ENCODE measurements at regions not wholly inside any gene's neighbourhood (a gene's known extent, or its start where the extent isn't known, plus 50 kb on each side); places are given as distances from the start of the nearest gene placed in this dataset.
"Not testable (repeated sequence)": the region's sequence is repeated elsewhere in the genome, so short reads cannot be mapped to it uniquely, and the experiment has no call there.

DNA sequence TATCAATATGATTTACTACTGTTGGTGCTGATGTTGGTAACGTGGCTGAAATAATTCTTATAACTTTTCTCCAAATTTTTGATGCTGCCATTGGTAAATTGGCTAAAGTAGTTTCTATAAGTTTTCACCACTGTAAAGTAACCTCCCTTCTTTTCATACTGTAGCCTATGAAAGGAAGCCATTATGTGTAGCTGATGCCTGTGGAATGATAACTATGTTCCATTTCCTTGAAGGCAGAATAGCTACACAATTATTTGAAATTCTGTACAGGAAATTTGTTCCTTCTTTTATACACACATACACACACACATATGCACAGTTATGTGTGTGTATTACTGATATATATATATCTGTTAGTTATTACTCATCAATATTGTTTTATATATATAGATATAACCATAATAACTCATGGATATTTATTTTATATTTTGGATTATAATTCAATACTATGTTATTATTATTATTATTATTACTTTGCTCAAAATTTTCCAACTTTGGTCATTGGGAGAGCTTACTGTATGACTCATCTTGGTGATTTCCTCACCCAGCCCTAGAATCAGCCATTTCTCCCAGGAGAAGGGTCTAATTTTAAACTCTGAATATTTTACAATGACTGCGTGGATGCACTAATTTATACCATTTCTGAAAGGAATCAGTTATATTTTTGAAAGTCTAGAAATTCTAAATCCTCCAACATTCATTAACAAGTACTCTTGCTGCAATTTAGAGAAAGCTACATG is 1677.7 kb downstream of the SUCLG1 start:
- intact Hi-C loops (cut with micrococcal nuclease) = no loop called here

DNA sequence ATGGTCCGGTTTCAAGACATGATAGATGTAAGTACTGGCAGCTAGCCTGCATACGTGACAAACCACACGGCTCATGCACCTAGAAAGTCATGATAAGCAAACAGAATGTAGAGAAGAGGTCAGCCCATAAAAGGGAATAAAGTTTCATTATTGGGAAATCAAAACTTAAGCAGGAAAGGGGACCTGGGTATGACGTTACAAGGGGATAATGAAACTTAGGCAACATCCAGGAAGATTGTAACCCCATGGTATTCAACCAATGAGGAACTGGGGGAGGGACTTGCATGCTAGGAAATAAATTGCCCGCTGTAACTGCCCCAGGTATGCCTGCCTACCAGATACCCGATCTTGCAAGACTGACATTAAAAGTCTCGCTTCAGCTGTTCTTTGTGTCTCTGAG is 1679.0 kb downstream of the SUCLG1 start:
- intact Hi-C loops (cut with micrococcal nuclease) = no loop called here

DNA sequence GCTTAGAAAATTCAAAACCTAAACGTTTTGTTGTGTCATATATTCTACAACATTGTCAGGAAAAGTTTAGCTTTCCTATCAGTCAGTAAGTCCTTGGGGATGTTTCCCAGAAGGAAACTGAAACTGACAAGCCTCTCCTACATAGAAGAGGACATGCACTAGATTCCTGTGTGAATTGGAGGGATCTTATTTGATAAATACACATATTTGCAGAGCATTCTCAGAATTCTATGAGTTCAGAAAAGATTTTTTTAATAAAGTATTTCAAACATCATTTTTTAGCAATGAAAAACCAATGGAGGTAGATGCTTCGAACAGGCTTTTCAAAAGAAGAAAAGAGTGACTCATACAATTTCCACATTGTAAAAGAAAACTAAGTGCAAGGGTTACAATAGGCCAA is 1706.7 kb downstream of the SUCLG1 start:
- intact Hi-C loops (cut with micrococcal nuclease) = no loop called here

DNA sequence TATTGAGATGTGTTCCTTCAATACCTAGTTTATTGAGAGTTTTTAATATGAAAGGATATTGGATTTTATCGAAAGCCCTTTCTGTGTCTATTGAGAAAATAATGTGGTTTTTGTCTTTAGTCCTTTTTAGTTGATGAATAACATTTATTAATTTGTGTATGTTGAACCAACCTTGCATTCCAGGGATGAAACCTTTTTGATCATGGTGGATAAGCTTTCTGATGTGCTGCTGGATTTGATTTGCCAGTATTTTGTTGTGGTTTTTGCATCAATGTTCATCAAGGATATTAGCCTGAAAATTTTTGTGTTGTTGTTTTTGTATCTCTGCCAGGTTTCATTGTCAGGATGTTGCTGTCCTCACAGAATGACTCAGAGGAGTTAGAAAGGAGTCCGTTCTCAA is 1710.4 kb downstream of the SUCLG1 start:
- intact Hi-C loops (cut with micrococcal nuclease) = no loop called here

DNA sequence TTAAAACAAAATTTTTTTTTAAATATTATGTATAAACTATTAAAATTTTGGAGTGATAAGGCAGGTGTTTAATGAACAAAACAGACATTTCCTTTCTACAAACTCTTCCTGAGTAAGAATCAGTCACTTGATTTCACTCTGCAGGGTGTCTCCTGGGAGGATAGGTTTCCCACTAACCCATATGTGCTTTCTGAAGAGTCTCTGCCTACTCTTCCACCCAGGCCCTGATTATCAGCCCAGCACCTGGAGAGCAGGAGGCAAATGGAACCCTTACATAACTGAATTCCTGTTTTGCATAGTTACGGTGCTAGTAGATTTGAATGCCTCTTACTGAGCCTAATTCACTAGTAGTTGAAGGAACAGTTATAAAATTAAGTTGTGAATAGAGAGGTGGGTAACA is 1718.6 kb downstream of the SUCLG1 start:
- intact Hi-C loops (cut with micrococcal nuclease) = no loop called here

DNA sequence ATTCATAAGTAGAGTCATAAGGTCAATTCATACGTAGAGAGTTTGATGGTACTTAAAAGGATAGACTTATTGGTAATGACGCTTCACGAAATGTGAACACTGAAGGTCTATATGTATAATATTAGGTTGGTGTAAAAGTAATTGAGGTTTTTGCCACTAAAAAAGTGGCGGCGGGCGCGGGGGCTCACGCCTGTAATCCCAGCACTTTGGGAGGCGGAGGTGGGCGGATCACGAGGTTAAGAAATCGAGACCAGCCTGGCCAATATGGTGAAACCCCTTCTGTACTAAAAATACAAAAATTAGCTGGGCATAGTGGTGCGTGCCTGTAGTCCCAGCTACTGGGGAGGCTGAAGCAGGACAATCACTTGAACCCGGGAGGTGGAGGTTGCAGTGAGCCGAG is 1721.1 kb downstream of the SUCLG1 start:
- intact Hi-C loops (cut with micrococcal nuclease) = not testable (repeated sequence)

DNA sequence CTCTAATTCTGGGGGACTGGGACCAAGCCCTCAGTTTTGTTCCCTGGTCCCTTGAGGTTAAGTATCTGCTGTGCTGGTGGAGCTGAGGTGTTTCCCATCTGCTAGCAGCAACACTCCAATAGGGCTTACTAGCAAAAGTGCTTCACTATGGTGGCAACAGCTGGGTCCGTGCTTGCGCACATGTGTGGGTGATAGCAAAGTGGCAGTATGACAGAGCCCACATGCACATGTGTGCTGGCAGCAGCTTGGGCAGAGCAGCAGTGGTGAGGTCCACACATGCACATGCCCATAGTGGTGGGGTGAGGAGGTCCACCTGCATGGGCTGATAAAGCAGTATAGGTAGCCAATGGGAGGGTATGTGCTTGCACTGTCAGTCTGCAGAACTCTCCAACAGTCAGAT is 1723.7 kb downstream of the SUCLG1 start:
- intact Hi-C loops (cut with micrococcal nuclease) = no loop called here

DNA sequence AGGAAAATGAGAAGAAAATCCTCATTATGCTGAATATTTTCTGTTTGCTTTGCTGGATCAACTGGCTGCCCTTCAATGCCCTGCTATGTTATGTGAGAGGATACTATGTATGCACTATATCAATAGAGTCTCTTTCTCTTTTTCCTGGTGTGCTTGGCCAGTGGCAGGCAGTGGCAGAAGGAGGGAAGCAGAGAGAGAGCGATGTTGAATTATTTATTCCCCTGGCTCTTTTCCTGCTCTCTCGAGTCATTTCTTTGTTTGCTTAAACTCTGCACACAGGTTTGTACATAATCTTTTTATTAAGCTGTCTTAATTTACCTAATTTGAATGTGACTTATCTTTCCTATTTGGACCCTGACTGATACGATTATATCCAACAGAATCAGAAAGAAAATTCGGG is 1727.3 kb downstream of the SUCLG1 start:
- intact Hi-C loops (cut with micrococcal nuclease) = no loop called here

DNA sequence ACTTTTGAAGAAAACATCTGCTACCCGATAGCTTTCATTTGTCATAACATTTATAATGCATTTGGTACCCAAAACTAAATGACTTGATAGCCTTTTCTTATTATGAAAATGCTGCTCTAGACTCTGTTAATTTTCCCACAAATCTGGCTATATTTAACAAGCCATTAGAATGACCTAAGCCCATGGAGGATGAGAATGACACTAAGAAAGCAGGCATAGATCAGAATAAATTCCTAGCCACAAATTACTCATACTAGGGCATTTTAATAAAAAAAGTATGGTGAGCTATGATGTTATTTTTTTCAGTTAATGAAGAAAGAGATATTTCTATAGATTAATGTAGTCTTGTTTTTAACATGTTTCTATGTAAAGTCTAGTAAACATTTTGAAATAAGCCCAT is 1728.3 kb downstream of the SUCLG1 start:
- intact Hi-C loops (cut with micrococcal nuclease) = no loop called here

DNA sequence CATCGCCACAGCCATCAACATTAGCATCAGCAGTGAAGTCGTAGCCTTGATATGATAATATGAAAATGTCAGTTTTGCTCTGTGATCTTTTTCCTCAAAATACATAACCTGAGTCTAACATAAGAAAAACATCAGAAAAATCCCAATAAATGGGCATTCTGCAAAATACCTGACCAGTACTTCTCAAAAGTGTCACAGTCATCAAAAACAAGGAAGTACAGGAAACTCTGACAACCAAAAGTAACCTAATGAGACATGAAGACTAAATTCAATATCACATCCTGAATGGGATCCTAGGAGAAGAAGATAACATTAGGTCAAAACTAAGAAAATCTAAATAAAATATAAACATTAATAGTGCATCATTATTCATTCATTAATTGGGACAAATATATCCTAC is 1731.0 kb downstream of the SUCLG1 start:
- intact Hi-C loops (cut with micrococcal nuclease) = no loop called here

DNA sequence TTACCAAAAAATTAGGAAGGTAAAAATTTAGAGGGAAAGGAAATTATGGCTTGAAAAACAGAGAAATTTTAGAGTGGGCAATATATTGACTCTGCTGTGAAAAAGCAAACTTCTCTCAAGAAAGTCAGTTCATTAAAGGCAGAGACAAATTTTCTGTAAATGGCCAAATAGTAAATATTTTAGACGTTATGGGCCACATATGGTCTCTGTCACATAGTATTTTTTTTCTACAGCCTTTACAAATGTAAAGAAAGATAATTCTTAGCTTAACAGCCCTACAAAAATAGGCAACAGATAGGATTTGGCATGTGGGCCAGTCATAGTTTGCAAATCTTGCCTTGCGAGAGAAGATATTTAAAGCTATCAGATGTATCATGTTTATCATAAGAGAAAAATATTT is 1750.4 kb downstream of the SUCLG1 start:
- intact Hi-C loops (cut with micrococcal nuclease) = no loop called here

DNA sequence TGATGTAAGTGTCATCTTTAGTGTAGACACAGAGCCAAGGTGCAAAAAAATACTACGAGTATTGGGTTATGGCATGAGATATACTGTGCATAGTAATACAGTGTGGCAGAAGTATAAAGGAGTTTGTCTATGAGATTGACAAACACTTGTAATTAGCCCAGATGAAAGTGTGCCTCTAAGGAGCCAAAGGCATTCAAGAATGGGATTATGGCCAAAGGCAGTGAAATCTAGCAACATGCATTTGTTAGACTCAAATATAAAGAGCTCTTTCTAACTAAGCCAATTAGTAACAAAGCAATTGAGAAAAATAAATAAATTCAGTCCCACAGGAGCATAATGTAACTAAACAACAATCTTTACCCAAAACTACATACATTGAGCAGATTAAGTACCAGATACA is 1761.8 kb downstream of the SUCLG1 start:
- intact Hi-C loops (cut with micrococcal nuclease) = no loop called here

DNA sequence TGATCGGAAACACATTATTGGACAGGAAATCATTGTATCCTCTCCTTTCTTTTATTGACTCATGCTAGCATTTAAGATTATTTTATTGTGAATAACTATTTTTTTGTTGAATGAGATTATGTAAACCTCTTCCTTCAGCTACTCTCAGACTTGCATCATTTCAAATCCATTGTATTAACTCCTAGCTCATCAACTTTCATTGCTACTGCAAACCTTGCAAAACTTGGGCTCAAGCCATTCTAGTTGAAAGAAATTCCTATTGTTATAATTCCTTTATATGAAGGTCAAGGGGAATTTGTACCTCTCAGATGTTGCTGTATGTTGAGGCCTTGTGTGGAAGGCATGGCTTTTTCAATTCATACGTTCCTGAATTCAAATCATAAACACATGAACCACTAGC is 1764.6 kb downstream of the SUCLG1 start:
- intact Hi-C loops (cut with micrococcal nuclease) = no loop called here

DNA sequence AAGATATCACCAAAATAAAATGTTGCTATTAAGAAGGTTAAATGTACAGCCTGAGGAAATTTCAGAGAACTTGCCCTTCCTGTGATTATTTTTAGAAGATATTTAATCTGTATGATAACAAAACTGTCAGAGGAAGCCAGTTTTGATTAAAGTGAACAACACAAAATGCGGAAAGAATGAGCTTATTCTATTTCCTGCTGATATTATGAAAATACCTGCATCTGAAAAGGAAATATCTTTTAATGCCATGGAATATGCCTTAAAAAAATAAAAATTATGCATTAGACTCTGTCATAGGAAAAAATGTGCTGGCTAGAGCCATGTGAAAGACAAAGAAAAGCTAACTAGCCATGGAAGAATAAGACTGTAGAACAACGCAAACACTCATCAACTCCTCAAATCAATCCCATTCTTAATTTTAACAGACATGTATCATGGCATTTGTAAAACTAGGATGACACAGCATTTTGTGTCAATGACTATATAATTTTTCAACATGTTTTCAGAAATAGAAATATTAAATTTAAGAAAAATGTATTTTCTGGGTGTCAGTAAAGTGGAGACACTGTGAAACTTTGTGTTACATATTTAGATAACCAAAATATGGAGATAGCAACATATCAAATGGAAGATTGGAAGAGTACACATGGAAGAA is 1768.2 kb downstream of the SUCLG1 start:
- intact Hi-C loops (cut with micrococcal nuclease) = no loop called here

DNA sequence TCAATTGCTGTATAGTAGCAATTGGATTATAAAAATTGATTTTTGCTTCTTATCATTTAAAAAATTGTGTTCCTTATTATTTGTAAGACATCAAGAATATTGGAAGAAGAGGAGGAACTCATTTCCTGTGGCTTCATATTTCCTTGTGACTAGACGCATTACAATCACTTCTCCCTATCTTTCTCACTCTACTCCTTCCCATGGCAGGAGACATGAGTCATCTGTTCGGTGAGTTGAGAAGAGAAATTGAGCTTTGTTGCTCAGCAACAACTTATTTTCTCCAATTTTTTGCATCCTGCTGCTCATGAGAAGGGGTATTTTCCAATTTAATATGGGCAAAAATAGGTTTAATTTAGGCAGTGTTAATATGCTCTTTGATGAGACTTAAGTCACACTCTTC is 1783.9 kb downstream of the SUCLG1 start:
- intact Hi-C loops (cut with micrococcal nuclease) = no loop called here

DNA sequence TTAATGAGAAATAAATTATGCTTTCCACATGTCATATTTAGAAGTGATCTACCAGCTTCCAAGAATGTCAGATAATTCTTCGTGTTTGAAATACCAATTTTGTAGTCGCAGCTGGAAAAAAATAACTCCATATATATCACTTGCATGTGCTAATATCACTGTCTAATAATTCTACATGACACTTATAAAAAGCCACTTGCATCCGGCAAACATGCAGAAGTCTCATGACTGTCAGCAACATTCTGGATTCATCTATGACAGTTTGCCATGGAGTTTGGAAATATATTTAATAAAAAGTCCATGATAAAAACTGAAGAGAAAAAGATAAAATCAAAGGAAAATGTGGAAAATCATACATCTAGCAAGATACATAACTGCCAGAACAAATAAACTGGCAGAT is 1784.4 kb downstream of the SUCLG1 start:
- intact Hi-C loops (cut with micrococcal nuclease) = no loop called here

DNA sequence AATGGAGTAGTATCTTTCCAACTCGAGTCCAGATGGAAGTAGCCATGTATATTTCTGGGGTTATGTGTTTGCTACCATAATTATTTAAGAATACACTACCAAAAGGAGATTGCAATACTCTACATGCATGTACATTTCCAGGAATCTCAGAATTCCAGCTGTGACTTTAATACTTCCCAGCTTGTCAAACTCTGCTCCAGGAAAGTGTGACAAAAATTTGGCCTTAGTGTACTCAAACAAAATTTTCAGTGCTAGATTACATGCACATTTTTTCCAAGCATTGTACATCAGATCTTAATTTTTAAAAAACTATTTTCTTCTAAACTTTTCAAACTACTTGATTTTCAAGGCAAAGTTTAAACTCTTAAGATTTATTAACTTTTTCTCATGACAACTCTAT is 1791.6 kb downstream of the SUCLG1 start:
- intact Hi-C loops (cut with micrococcal nuclease) = no loop called here

DNA sequence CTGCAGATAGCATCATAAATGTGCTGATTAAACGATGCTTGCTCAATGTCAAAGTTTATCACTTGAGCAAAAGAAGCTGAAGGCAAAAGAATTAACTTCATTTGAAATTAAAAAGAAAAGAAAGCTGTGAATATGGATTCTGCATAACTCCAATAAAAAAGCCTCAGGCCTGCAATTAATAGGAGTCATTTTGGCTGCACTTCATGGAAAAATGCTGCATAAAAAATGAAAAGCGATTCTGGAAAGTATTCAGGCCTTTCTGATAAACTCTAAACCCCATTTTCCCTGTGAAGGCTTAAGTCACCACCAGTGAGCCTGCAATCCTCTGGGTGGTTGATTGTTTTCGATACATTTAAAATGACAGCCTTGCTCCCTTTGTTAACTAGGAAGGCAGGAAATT is 1793.4 kb downstream of the SUCLG1 start:
- intact Hi-C loops (cut with micrococcal nuclease) = no loop called here

DNA sequence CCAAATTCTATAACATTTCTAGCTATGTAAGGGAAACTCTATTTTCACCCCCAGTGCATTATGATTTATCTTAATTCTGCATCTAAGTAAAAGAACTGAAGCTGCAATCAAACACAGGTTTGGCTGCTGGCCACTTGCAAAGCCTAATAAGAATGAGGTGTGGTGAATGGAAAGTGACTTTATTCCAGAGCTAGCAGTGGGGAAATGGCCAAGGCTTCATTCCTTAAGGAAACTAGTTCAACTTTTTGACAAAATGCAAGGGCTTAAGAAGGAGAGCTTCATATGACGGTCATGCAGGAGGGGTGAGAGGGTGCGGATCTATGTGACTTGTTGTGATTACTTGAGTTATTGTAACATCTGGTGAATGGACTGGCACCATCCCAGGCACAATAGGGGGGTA is 1802.0 kb downstream of the SUCLG1 start:
- intact Hi-C loops (cut with micrococcal nuclease) = no loop called here

DNA sequence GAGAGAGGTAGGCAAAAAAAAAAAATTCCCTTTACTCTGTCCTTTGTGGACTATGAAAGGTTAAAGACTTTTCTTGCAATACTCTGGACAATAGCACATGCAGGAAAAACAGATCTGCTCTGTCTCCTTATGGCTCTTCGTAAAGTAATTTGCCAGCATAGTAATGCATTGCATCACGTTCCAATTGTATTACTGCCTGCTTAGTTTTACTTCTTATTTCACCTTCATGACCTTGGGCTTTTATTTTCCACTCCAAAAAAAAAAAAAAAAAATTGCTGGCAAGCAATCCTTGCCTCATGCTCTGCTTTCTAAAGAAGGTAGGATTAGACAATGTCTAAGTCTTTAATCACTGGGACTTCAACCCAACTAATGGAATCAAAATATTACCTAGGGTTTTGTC is 1802.7 kb downstream of the SUCLG1 start:
- intact Hi-C loops (cut with micrococcal nuclease) = no loop called here

DNA sequence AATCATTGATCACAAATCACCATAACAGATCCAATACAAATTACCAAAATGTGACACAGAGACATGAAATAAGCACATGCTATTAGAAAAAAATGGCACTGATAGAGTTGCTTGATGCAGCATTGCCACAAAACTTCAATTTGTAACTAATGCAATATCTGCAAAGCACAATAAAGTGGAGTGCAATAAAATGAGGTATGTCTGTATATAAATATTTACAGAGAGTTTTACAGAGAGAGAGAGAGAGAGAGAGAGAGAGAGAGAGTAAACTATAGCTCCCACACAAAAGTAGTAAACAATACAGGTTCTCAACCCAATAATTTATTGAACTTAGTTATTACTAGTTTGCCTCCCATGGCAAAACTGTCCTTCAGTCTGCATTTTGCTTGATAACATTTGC is 1807.0 kb downstream of the SUCLG1 start:
- intact Hi-C loops (cut with micrococcal nuclease) = no loop called here

DNA sequence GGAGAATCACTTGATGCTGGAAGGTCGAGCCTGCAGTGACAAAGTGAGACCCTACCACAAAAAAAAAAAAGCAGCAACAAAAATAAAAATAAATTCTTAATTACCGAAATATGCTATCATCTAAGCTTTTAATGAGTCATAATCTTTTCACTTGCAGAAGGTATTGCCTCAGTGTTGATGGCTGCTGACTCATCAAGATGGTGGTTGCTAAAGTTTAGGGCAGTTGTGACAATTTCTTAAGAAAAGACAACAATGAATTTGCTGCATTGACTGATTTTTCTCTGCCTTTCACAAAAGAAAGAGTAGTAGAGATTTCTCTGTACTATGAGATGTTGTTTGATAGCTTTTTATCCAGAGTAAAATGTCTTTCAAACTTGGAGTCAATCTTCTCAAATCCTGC is 1809.0 kb downstream of the SUCLG1 start:
- intact Hi-C loops (cut with micrococcal nuclease) = no loop called here

DNA sequence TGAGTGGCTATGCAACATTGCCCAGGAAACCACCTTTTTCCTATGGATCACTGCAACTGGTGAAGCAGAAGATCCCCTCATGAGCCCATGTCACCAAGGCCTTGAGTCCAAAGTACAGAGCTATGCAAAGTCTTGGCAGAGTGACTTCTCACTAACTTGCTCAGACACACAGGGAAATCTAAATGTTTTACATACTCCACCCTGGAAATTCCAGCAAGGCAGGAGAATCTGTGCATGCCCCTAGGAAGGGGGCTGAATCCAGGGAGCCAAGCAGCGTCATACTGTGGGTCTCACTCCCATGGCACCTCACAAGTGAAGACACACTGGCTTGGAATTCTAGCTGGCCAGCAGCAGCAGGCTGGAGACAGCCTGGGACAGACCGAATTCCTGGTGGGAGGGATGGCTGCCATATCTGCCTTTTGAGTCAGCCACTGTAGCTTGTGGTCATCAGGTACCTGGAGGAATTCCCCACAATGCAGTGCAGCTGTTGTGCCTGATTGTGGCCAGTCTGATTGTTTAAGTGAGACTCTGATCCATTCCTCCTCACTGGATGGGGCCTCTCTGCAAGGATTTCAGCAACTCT is 1817.4 kb downstream of the SUCLG1 start:
- intact Hi-C loops (cut with micrococcal nuclease) = no loop called here
